Immature natural killer cell (primary cell): ENCODE measurements at regions not wholly inside any gene's neighbourhood (a gene's known extent, or its start where the extent isn't known, plus 50 kb on each side); places are given as distances from the start of the nearest gene placed in this dataset.

Experiments
- DNase-seq, 3 donors: peaks; one replicate each; pipeline ENCODE4 v3.0.0; 2022; ENCODE audit warnings: mixed read lengths in 1 of 3
- H3K27ac Mint-ChIP-seq, 6 donors: one replicate each; pipeline ENCODE4 v1.8.0; 2020; ENCODE audit warnings: mixed read lengths in 6 of 6, mild to moderate bottlenecking in 5 of 6, inconsistent platforms in 4 of 6, moderate library complexity in 3 of 6
- H3K27me3 Mint-ChIP-seq, 3 donors: one replicate each; pipeline ENCODE4 v1.8.0; 2020 to 2021; ENCODE audit warnings: low read depth in 3 of 3, mild to moderate bottlenecking in 3 of 3, mixed read lengths in 3 of 3, moderate library complexity in 3 of 3, inconsistent platforms in 1 of 3
- H3K36me3 Mint-ChIP-seq, 3 donors: one replicate each; pipeline ENCODE4 v1.8.0; 2020; ENCODE audit warnings: mixed read lengths in 3 of 3, inconsistent platforms in 2 of 3, mild to moderate bottlenecking in 2 of 3
- H3K4me1 Mint-ChIP-seq, 2 donors: one replicate each; pipeline ENCODE4 v1.8.0; 2020; ENCODE audit warnings: inconsistent platforms in 2 of 2, mild to moderate bottlenecking in 2 of 2, mixed read lengths in 2 of 2, moderate library complexity in 1 of 2
- H3K4me3 Mint-ChIP-seq, 5 donors: one replicate each; pipeline ENCODE4 v1.8.0; 2020; ENCODE audit warnings: mild to moderate bottlenecking in 5 of 5, mixed read lengths in 5 of 5, inconsistent platforms in 3 of 5, moderate library complexity in 3 of 5
- H3K9me3 Mint-ChIP-seq, 6 donors: one replicate each; pipeline ENCODE4 v1.8.0; 2020; ENCODE audit warnings: mild to moderate bottlenecking in 6 of 6, mixed read lengths in 6 of 6, inconsistent platforms in 4 of 6, moderate library complexity in 3 of 6

- no peak overlapping the region for H3K27ac Mint-ChIP-seq
- H3K4me1 Mint-ChIP-seq, result no peaks in the 10 kb centered on the region
- DNase-seq, result no peak
- peaks cover 0 to 6% (median 0%) of the 10 kb centered on the region in 3 donors for H3K36me3 Mint-ChIP-seq
- peaks cover 8 to 42% (median 19%) of the 10 kb centered on the region in 6 donors for H3K9me3 Mint-ChIP-seq
- no peak overlapping the region for H3K4me3 Mint-ChIP-seq
- H3K27me3 Mint-ChIP-seq, result peaks cover 0 to 1% (median 0%) of the 10 kb centered on the region in 3 donors
These were observed 2676.6 kb downstream of the PCDH9 start for GRCh38 chr13:64553411-64554129.

- H3K9me3 Mint-ChIP-seq, result peaks cover 5 to 37% (median 16%) of the 10 kb centered on the region in 6 donors
- DNase-seq, result no peak
- H3K27me3 Mint-ChIP-seq, result no peaks in the 10 kb centered on the region
- no peaks in the 10 kb centered on the region for H3K4me1 Mint-ChIP-seq
- no peak overlapping the region for H3K4me3 Mint-ChIP-seq
- no peak overlapping the region for H3K27ac Mint-ChIP-seq
- peaks cover 0 to 3% (median 0%) of the 10 kb centered on the region in 3 donors for H3K36me3 Mint-ChIP-seq
These were observed 2678.4 kb downstream of the PCDH9 start for GRCh38 chr13:64551755-64552154.

GRCh38 chr13:64546371-64546770 lies 2683.8 kb downstream of the PCDH9 start:
- DNase-seq, result no peak
- H3K27ac Mint-ChIP-seq, result no peak overlapping the region
- no peaks in the 10 kb centered on the region for H3K4me1 Mint-ChIP-seq
- no peaks in the 10 kb centered on the region for H3K27me3 Mint-ChIP-seq
- peaks cover 0 to 3% (median 0%) of the 10 kb centered on the region in 3 donors for H3K36me3 Mint-ChIP-seq
- H3K4me3 Mint-ChIP-seq, result no peak overlapping the region
- H3K9me3 Mint-ChIP-seq, result peaks cover 0 to 32% (median 12%) of the 10 kb centered on the region in 6 donors

GRCh38 chr13:64540976-64541375 lies 2689.2 kb downstream of the PCDH9 start:
- no peak for DNase-seq
- Mint-ChIP-seq H3K4me1 (no peaks in the 10 kb centered on the region), H3K9me3 (peaks cover 0 to 20% (median 3%) of the 10 kb centered on the region in 6 donors), H3K27me3 (no peaks in the 10 kb centered on the region), H3K4me3 (no peak overlapping the region), H3K27ac (no peak overlapping the region), H3K36me3 (no peaks in the 10 kb centered on the region)

GRCh38 chr13:64540468-64540867 lies 2689.7 kb downstream of the PCDH9 start:
- no peaks in the 10 kb centered on the region for H3K4me1 Mint-ChIP-seq
- H3K9me3 Mint-ChIP-seq, result peaks cover 0 to 15% (median 0%) of the 10 kb centered on the region in 6 donors
- DNase-seq, result no peak
- no peak overlapping the region for H3K4me3 Mint-ChIP-seq
- H3K36me3 Mint-ChIP-seq, result no peaks in the 10 kb centered on the region
- no peak overlapping the region for H3K27ac Mint-ChIP-seq
- no peaks in the 10 kb centered on the region for H3K27me3 Mint-ChIP-seq

GRCh38 chr13:64538711-64539110 lies 2691.4 kb downstream of the PCDH9 start:
- Mint-ChIP-seq H3K9me3 (peaks cover 0 to 14% (median 2%) of the 10 kb centered on the region in 6 donors), H3K36me3 (no peaks in the 10 kb centered on the region), H3K27me3 (no peaks in the 10 kb centered on the region), H3K27ac (no peak overlapping the region), H3K4me1 (no peaks in the 10 kb centered on the region), H3K4me3 (no peak overlapping the region)
- no peak for DNase-seq

GRCh38 chr13:64534302-64534701 lies 2695.8 kb downstream of the PCDH9 start:
- Mint-ChIP-seq H3K27ac (no peak overlapping the region), H3K27me3 (peaks cover 0 to 2% (median 0%) of the 10 kb centered on the region in 3 donors), H3K9me3 (peaks cover 0 to 7% (median 2%) of the 10 kb centered on the region in 6 donors), H3K4me3 (no peak overlapping the region), H3K4me1 (no peaks in the 10 kb centered on the region), H3K36me3 (no peaks in the 10 kb centered on the region)
- DNase-seq, result no peak

GRCh38 chr13:64531400-64531799 lies 2698.7 kb downstream of the PCDH9 start:
- peaks cover 2% of the 10 kb centered on the region in 3 donors for H3K27me3 Mint-ChIP-seq
- H3K4me3 Mint-ChIP-seq, result no peak overlapping the region
- H3K4me1 Mint-ChIP-seq, result no peaks in the 10 kb centered on the region
- no peak for DNase-seq
- no peaks in the 10 kb centered on the region for H3K36me3 Mint-ChIP-seq
- H3K27ac Mint-ChIP-seq, result no peak overlapping the region
- peaks cover 0 to 8% (median 2%) of the 10 kb centered on the region in 6 donors for H3K9me3 Mint-ChIP-seq

- no peaks in the 10 kb centered on the region for H3K36me3 Mint-ChIP-seq
- H3K9me3 Mint-ChIP-seq, result peaks cover 0 to 13% (median 3%) of the 10 kb centered on the region in 6 donors
- peak in 1 of 3 donors; percentile 0 for DNase-seq
- H3K4me1 Mint-ChIP-seq, result no peaks in the 10 kb centered on the region
- H3K4me3 Mint-ChIP-seq, result no peak overlapping the region
- H3K27ac Mint-ChIP-seq, result no peak overlapping the region
- peaks cover 2% of the 10 kb centered on the region in 3 donors for H3K27me3 Mint-ChIP-seq
These were observed 2700.2 kb downstream of the PCDH9 start for GRCh38 chr13:64529874-64530485.

- no peak for DNase-seq
- Mint-ChIP-seq H3K9me3 (peaks cover 0 to 11% (median 5%) of the 10 kb centered on the region in 6 donors), H3K36me3 (no peaks in the 10 kb centered on the region), H3K4me1 (no peaks in the 10 kb centered on the region), H3K4me3 (no peak overlapping the region), H3K27ac (no peak overlapping the region), H3K27me3 (peaks cover 2% of the 10 kb centered on the region in 3 donors)
These were observed 2701.3 kb downstream of the PCDH9 start for GRCh38 chr13:64528838-64529237.

- Mint-ChIP-seq H3K4me1 (no peaks in the 10 kb centered on the region), H3K36me3 (no peaks in the 10 kb centered on the region), H3K4me3 (no peak overlapping the region), H3K9me3 (peaks cover 0 to 9% (median 5%) of the 10 kb centered on the region in 6 donors), H3K27ac (no peak overlapping the region), H3K27me3 (peaks cover 0 to 2% (median 2%) of the 10 kb centered on the region in 3 donors)
- no peak for DNase-seq
These were observed 2702.6 kb downstream of the PCDH9 start for GRCh38 chr13:64527561-64527960.

GRCh38 chr13:64525687-64526086 lies 2704.4 kb downstream of the PCDH9 start:
- peaks cover 0 to 2% (median 2%) of the 10 kb centered on the region in 3 donors for H3K27me3 Mint-ChIP-seq
- no peak for DNase-seq
- H3K9me3 Mint-ChIP-seq, result peaks cover 0 to 15% (median 7%) of the 10 kb centered on the region in 6 donors
- no peak overlapping the region for H3K27ac Mint-ChIP-seq
- H3K36me3 Mint-ChIP-seq, result no peaks in the 10 kb centered on the region
- no peaks in the 10 kb centered on the region for H3K4me1 Mint-ChIP-seq
- H3K4me3 Mint-ChIP-seq, result no peak overlapping the region

- Mint-ChIP-seq H3K36me3 (no peaks in the 10 kb centered on the region), H3K4me1 (no peaks in the 10 kb centered on the region), H3K27me3 (no peaks in the 10 kb centered on the region), H3K9me3 (peaks cover 0 to 37% (median 12%) of the 10 kb centered on the region in 6 donors), H3K4me3 (no peak overlapping the region), H3K27ac (no peak overlapping the region)
- DNase-seq, result no peak
These were observed 2719.4 kb downstream of the PCDH9 start for GRCh38 chr13:64510747-64511146.

GRCh38 chr13:64506246-64506645 lies 2723.9 kb downstream of the PCDH9 start:
- no peak for DNase-seq
- Mint-ChIP-seq H3K36me3 (no peaks in the 10 kb centered on the region), H3K4me3 (no peak overlapping the region), H3K27me3 (no peaks in the 10 kb centered on the region), H3K27ac (no peak overlapping the region), H3K9me3 (peaks cover 4 to 23% (median 13%) of the 10 kb centered on the region in 6 donors), H3K4me1 (no peaks in the 10 kb centered on the region)
